HG02884 (cell line): ENCODE measurements at regions not wholly inside any gene's neighbourhood (a gene's known extent, or its start where the extent isn't known, plus 50 kb on each side); places are given as distances from the start of the nearest gene placed in this dataset.

Experiments used
- ATAC-seq: cut with Tn5 transposase; IDR thresholded peaks from one replicate; pipeline ENCODE4 v1.9.1; 2021; ENCODE audit warnings: mild to moderate bottlenecking, moderate library complexity; ENCODE audit not compliant: unreplicated experiment

- no peak for ATAC-seq
These were observed 57.4 kb downstream of the IGLL1 start for GRCh38 chr22:23522623-23523251.

- ATAC-seq: no peak
These were observed 58.5 kb downstream of the IGLL1 start for GRCh38 chr22:23521441-23522113.

GRCh38 chr22:23520863-23521440 lies 59.1 kb downstream of the IGLL1 start:
- ATAC-seq: no peak

GRCh38 chr22:23519442-23520157 lies 60.5 kb downstream of the IGLL1 start:
- no peak for ATAC-seq

GRCh38 chr22:23518376-23519187 lies 61.5 kb downstream of the IGLL1 start:
- no peak for ATAC-seq

- no peak for ATAC-seq
These were observed 62.2 kb downstream of the IGLL1 start for GRCh38 chr22:23517804-23518375.

GRCh38 chr22:23516304-23516703 lies 63.8 kb downstream of the IGLL1 start:
- ATAC-seq: no peak

- ATAC-seq: no peak
These were observed 65.6 kb downstream of the IGLL1 start for GRCh38 chr22:23514322-23515038.

- no peak for ATAC-seq
These were observed 66.4 kb downstream of the IGLL1 start for GRCh38 chr22:23513705-23514104.

- no peak for ATAC-seq
These were observed 67.0 kb downstream of the IGLL1 start for GRCh38 chr22:23513133-23513532.

GRCh38 chr22:23512721-23513120 lies 67.4 kb downstream of the IGLL1 start:
- no peak for ATAC-seq

GRCh38 chr22:23512348-23512705 lies 67.8 kb downstream of the IGLL1 start:
- no peak for ATAC-seq

- no peak for ATAC-seq
These were observed 68.3 kb downstream of the IGLL1 start for GRCh38 chr22:23511627-23512347.

- no peak for ATAC-seq
These were observed 70.4 kb downstream of the IGLL1 start for GRCh38 chr22:23509571-23510302.

GRCh38 chr22:23504516-23504915 lies 75.6 kb downstream of the IGLL1 start:
- ATAC-seq: no peak

GRCh38 chr22:23503736-23504440 lies 76.2 kb downstream of the IGLL1 start:
- ATAC-seq: no peak

GRCh38 chr22:23503142-23503541 lies 76.9 kb downstream of the IGLL1 start:
- ATAC-seq: no peak

- ATAC-seq: no peak
These were observed 78.4 kb downstream of the IGLL1 start for GRCh38 chr22:23501708-23502107.
